Keratinocyte (primary cell): ENCODE measurements at regions not wholly inside any gene's neighbourhood (a gene's known extent, or its start where the extent isn't known, plus 50 kb on each side); places are given as distances from the start of the nearest gene placed in this dataset.

Experiments
- DNase-seq: peaks from one replicate; pipeline ENCODE4 v3.0.0-alpha.2; 2011; ENCODE audit warnings: low read depth, missing footprints, low spot score
- FAIRE-seq: peaks from 2 replicates; lab custom pipeline; 2011; peaks lifted over from hg19 to GRCh38; lab: Jason Lieb, UNC
- H2AFZ ChIP-seq: 2 replicates; pipeline ENCODE4 v1.6.0; 2012; ENCODE audit warnings: low read length, control low read depth, inconsistent platforms; ENCODE audit not compliant: control insufficient read depth
- H3K27ac ChIP-seq: 2 replicates; pipeline ENCODE4 v1.5.1; 2011; ENCODE audit warnings: low read length; ENCODE audit not compliant: control insufficient read depth, insufficient read depth
- H3K27me3 ChIP-seq: 3 replicates; pipeline ENCODE4 v1.6.0; 2011; ENCODE audit warnings: low read length; ENCODE audit not compliant: control insufficient read depth, insufficient read depth; ENCODE audit errors: extremely low read depth
- H3K36me3 ChIP-seq, 2 experiments: 2 replicates in 1 of 2; 3 replicates in 1 of 2; pipeline ENCODE4 v1.5.1; 2011; ENCODE audit warnings: low read length in 2 of 2, mild to moderate bottlenecking in 1 of 2; ENCODE audit not compliant: control insufficient read depth in 2 of 2, insufficient read depth in 2 of 2; ENCODE audit errors: extremely low read depth in 1 of 2
- H3K4me1 ChIP-seq: 3 replicates; pipeline ENCODE4 v1.5.1; 2011; ENCODE audit warnings: low read length; ENCODE audit not compliant: control insufficient read depth, insufficient read depth; ENCODE audit errors: extremely low read depth
- H3K4me2 ChIP-seq: 3 replicates; pipeline ENCODE4 v1.6.0; 2011; ENCODE audit warnings: low read depth, low read length; ENCODE audit not compliant: control insufficient read depth, insufficient read depth; ENCODE audit errors: extremely low read depth
- H3K4me3 ChIP-seq, 3 experiments: fragments of 200-600 bp in 1 of 3; sonication (generic) in 1 of 3; 2 replicates in 2 of 3; 3 replicates in 1 of 3; pipeline ENCODE4 v1.5.1; 2011 to 2016; ENCODE audit warnings: low read length in 3 of 3, mild to moderate bottlenecking in 3 of 3, control low read depth in 2 of 3, inconsistent platforms in 1 of 3, low read depth in 1 of 3, mixed read lengths in 1 of 3, mixed run types in 1 of 3, moderate library complexity in 1 of 3; ENCODE audit not compliant: control insufficient read depth in 2 of 3, insufficient read depth in 2 of 3; ENCODE audit errors: extremely low read depth in 1 of 3
- H3K79me2 ChIP-seq: 2 replicates; pipeline ENCODE4 v1.6.0; 2012; ENCODE audit warnings: low read length; ENCODE audit not compliant: control insufficient read depth, insufficient read depth
- H3K9ac ChIP-seq: 3 replicates; pipeline ENCODE4 v1.6.0; 2011; ENCODE audit warnings: low read length; ENCODE audit not compliant: control insufficient read depth, insufficient read depth; ENCODE audit errors: extremely low read depth
- H3K9me1 ChIP-seq: 3 replicates; pipeline ENCODE4 v1.6.0; 2011; ENCODE audit warnings: low read length; ENCODE audit not compliant: control insufficient read depth, insufficient read depth; ENCODE audit errors: extremely low read depth
- H3K9me3 ChIP-seq: 2 replicates; pipeline ENCODE4 v1.5.1; 2012; ENCODE audit warnings: low read depth, low read length; ENCODE audit not compliant: control insufficient read depth
- H4K20me1 ChIP-seq: 3 replicates; pipeline ENCODE4 v1.6.0; 2011; ENCODE audit warnings: low read length; ENCODE audit not compliant: control insufficient read depth, insufficient read depth; ENCODE audit errors: extremely low read depth
- EZH2 ChIP-seq: IDR thresholded peaks from one replicate; pipeline ENCODE4 v1.6.1; 2012; ENCODE audit warnings: inconsistent platforms, mild to moderate bottlenecking, low read length, moderate library complexity
- dilution Hi-C: fragments of 300-500 bp; cut with MboI; formaldehyde crosslinking; loops from one replicate; pipeline ENCODE4 v1.7.0; 2020; ENCODE audit warnings: low sequenced_read_pairs; ENCODE audit not compliant: extremely low pct_ligation_motif_present
- TF ChIP-seq, protein P1 (sequence below), 3 experiments: IDR thresholded peaks in 1 of 3; conservative IDR thresholded peaks in 1 of 3; optimal IDR thresholded peaks in 1 of 3; 2 replicates in 2 of 3; 3 replicates in 1 of 3; pipeline versions ENCODE3 to v1.5.1; 2011; ENCODE audit warnings: low read length in 3 of 3, mild to moderate bottlenecking in 3 of 3, moderate library complexity in 2 of 3, control low read depth in 1 of 3, inconsistent platforms in 1 of 3; ENCODE audit not compliant: insufficient read depth in 2 of 3; ENCODE audit errors: extremely low read depth in 1 of 3

DNA sequence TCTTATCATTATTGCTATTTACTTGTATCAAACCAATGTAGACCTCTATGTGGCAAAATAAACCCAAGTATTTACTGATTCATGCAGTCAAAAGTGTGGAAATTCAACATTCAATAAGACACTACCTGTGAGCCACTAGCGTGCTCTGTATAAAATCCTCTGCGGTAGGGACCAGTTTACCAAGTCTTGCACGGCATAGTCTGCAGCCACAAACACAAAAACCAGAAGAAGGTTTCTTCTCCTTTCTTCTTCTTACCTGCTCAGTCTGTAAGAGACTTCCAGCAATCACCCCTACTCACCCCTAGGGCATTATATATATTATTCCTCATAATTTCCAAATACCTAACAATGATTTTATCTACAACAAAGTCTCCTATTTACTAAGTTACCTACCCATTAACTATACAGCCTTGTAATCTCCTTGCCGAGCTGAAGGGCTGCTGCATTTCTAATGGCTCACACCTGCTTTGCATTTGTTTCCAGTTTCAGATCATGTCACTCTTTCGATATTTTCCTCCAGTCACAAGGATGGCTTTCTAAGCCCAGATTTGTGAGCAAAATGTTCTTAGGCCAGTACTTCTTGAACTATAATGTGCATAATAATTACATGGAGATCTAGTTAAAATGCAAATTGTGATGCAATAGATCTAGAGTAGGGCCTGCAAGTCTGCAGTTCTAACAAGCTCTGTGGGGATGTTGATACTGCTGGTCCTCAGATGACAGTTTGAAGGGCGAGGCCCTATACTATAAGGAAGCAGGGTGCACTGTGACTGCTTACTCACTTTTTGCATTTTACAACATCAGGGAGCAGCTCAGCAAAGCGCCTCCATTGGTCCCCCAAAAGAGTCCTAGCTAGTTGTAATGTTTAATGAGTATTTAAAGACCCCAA is 191.9 kb upstream of the DDI1 start:
- H3K27ac ChIP-seq, result no peak overlapping the region
- H2AFZ ChIP-seq, result no peak overlapping the region
- no peaks in the 10 kb centered on the region for H3K9me1 ChIP-seq
- no peaks in the 10 kb centered on the region for H3K4me1 ChIP-seq
- TF ChIP-seq, protein P1, sequence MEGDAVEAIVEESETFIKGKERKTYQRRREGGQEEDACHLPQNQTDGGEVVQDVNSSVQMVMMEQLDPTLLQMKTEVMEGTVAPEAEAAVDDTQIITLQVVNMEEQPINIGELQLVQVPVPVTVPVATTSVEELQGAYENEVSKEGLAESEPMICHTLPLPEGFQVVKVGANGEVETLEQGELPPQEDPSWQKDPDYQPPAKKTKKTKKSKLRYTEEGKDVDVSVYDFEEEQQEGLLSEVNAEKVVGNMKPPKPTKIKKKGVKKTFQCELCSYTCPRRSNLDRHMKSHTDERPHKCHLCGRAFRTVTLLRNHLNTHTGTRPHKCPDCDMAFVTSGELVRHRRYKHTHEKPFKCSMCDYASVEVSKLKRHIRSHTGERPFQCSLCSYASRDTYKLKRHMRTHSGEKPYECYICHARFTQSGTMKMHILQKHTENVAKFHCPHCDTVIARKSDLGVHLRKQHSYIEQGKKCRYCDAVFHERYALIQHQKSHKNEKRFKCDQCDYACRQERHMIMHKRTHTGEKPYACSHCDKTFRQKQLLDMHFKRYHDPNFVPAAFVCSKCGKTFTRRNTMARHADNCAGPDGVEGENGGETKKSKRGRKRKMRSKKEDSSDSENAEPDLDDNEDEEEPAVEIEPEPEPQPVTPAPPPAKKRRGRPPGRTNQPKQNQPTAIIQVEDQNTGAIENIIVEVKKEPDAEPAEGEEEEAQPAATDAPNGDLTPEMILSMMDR (optimal IDR thresholded peaks at IDR 0.05 in 1 of 3, IDR thresholded peaks at IDR 0.05 in 1 of 3, conservative IDR thresholded peaks at IDR 0.05 in 1 of 3; ENCODE audit: extremely low read depth in 1 of 3, insufficient read depth in 2 of 3, low read length in 3 of 3), result no peak
- TF ChIP-seq EZH2, result no peak
- H3K4me3 ChIP-seq, result no peak overlapping the region
- no peaks in the 10 kb centered on the region for H3K27me3 ChIP-seq
- dilution Hi-C loops, result no loop called here
- H4K20me1 ChIP-seq, result no peaks in the 10 kb centered on the region
- DNase-seq, result no peak
- no peak overlapping the region for H3K4me2 ChIP-seq
- H3K79me2 ChIP-seq, result no peaks in the 10 kb centered on the region
- no peaks in the 10 kb centered on the region for H3K9me3 ChIP-seq
- no peaks in the 10 kb centered on the region for H3K36me3 ChIP-seq
- no peak for FAIRE-seq
- H3K9ac ChIP-seq, result no peak overlapping the region

DNA sequence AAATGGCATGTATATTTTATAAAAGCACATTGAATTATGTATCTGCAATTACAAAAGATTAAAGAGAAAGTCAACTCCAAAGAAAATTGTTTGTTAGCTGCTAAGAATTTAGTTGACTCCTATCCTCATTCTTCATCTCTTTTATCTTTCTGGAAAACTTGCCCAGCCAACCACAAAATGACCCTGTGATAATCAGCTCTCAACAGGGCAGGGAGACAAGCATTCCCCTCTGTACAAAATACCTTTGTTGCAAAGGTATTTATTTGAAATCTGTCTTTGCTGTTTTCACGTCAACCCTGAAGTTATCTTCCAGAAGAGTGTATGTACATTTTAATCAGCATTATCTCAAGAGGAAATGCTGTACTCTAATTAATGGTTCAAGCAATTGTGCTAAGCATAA is 191.1 kb upstream of the DDI1 start:
- no peak overlapping the region for H3K27ac ChIP-seq
- TF ChIP-seq, protein P1 (optimal IDR thresholded peaks at IDR 0.05 in 1 of 3, IDR thresholded peaks at IDR 0.05 in 1 of 3, conservative IDR thresholded peaks at IDR 0.05 in 1 of 3; ENCODE audit: extremely low read depth in 1 of 3, insufficient read depth in 2 of 3, low read length in 3 of 3), result no peak
- TF ChIP-seq EZH2, result no peak
- no peaks in the 10 kb centered on the region for H3K4me1 ChIP-seq
- H3K4me2 ChIP-seq, result no peak overlapping the region
- no peak overlapping the region for H3K4me3 ChIP-seq
- FAIRE-seq (no peak), DNase-seq (no peak)
- H3K27me3 ChIP-seq, result no peaks in the 10 kb centered on the region
- no peaks in the 10 kb centered on the region for H3K36me3 ChIP-seq
- H3K9me1 ChIP-seq, result no peaks in the 10 kb centered on the region
- H4K20me1 ChIP-seq, result no peaks in the 10 kb centered on the region
- H3K9me3 ChIP-seq, result no peaks in the 10 kb centered on the region
- no peak overlapping the region for H3K9ac ChIP-seq
- dilution Hi-C loops, result no loop called here
- no peaks in the 10 kb centered on the region for H3K79me2 ChIP-seq
- no peak overlapping the region for H2AFZ ChIP-seq
